Natural killer cell (primary cell): ENCODE measurements at regions not wholly inside any gene's neighbourhood (a gene's known extent, or its start where the extent isn't known, plus 50 kb on each side); places are given as distances from the start of the nearest gene placed in this dataset.

Source experiments
- ATAC-seq, 3 donors: fragments of 150-1000 bp in 2 of 3; fragments of 200-7000 bp in 1 of 3; cut with Tn5 transposase; 1 replicate in 1 of 3; 2 replicates in 2 of 3; pipeline ENCODE4 v1.10.0; 2021; ENCODE audit warnings: mild to moderate bottlenecking in 2 of 3, moderate library complexity in 2 of 3
- DNase-seq, 2 donors: peaks; one replicate each; pipeline versions ENCODE4 v3.0.0 to v3.0.0-alpha.2; 2013 to 2021; ENCODE audit warnings: mixed read lengths in 1 of 2
- H3K27ac ChIP-seq: one replicate; pipeline ENCODE4 v1.5.1; 2013; ENCODE audit warnings: mild to moderate bottlenecking, low read length
- H3K27me3 ChIP-seq: one replicate; pipeline ENCODE4 v1.6.1; 2013; ENCODE audit warnings: low read length; ENCODE audit not compliant: control insufficient read depth, insufficient read depth
- H3K36me3 ChIP-seq: one replicate; pipeline ENCODE4 v1.6.1; 2013; ENCODE audit warnings: low read length; ENCODE audit not compliant: control insufficient read depth, insufficient read depth
- H3K4me1 ChIP-seq: one replicate; pipeline ENCODE4 v1.6.1; 2013; ENCODE audit warnings: low read length; ENCODE audit not compliant: control insufficient read depth, insufficient read depth
- H3K4me3 ChIP-seq: one replicate; pipeline ENCODE4 v1.5.1; 2013; ENCODE audit warnings: low read length
- H3K9me3 ChIP-seq: one replicate; pipeline ENCODE4 v1.6.1; 2013; ENCODE audit warnings: low read length; ENCODE audit not compliant: control insufficient read depth, insufficient read depth
- H3K27ac Mint-ChIP-seq, 2 donors: one replicate each; pipeline ENCODE4 v1.8.0; 2022; ENCODE audit warnings: mild to moderate bottlenecking in 2 of 2, mixed read lengths in 2 of 2, moderate library complexity in 1 of 2
- H3K27me3 Mint-ChIP-seq, 2 donors: one replicate each; pipeline ENCODE4 v1.8.0; 2022; ENCODE audit warnings: low read depth in 2 of 2, mixed read lengths in 2 of 2
- H3K36me3 Mint-ChIP-seq: one replicate; pipeline ENCODE4 v1.8.0; 2022; ENCODE audit warnings: mixed read lengths
- H3K4me1 Mint-ChIP-seq, 2 donors: one replicate each; pipeline ENCODE4 v1.8.0; 2022; ENCODE audit warnings: mixed read lengths in 2 of 2
- H3K4me3 Mint-ChIP-seq: one replicate; pipeline ENCODE4 v1.8.0; 2022; ENCODE audit warnings: mild to moderate bottlenecking, moderate library complexity, mixed read lengths
- H3K9me3 Mint-ChIP-seq, 2 donors: one replicate each; pipeline ENCODE4 v1.8.0; 2022; ENCODE audit warnings: mixed read lengths in 2 of 2
- WGBS: methylation state at CpG from one replicate; pipeline ENCODE4 v1.1.7; 2013; ENCODE audit warnings: missing lambda C conversion rate; ENCODE audit not compliant: insufficient coverage; 5-methylcytosine and 5-hydroxymethylcytosine counted together
- intact Hi-C: fragments of 100-400 bp; cut with micrococcal nuclease; formaldehyde crosslinking; loops from one replicate; pipeline ENCODE4 v1.14.2; 2022
- TF ChIP-seq, protein P1 (sequence below): fragments of 200-600 bp; IDR thresholded peaks from one replicate; pipeline ENCODE4 v1.8.0; 2022; ENCODE audit warnings: antibody characterized with exemption

- DNase-seq (no peak), ATAC-seq (no peak)
- H3K27ac ChIP-seq: no peak overlapping the region
- H3K9me3 ChIP-seq: no peaks in the 10 kb centered on the region
- TF ChIP-seq, protein P1, sequence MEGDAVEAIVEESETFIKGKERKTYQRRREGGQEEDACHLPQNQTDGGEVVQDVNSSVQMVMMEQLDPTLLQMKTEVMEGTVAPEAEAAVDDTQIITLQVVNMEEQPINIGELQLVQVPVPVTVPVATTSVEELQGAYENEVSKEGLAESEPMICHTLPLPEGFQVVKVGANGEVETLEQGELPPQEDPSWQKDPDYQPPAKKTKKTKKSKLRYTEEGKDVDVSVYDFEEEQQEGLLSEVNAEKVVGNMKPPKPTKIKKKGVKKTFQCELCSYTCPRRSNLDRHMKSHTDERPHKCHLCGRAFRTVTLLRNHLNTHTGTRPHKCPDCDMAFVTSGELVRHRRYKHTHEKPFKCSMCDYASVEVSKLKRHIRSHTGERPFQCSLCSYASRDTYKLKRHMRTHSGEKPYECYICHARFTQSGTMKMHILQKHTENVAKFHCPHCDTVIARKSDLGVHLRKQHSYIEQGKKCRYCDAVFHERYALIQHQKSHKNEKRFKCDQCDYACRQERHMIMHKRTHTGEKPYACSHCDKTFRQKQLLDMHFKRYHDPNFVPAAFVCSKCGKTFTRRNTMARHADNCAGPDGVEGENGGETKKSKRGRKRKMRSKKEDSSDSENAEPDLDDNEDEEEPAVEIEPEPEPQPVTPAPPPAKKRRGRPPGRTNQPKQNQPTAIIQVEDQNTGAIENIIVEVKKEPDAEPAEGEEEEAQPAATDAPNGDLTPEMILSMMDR: no peak
- intact Hi-C loops: no loop called here
- peaks cover 10 to 14% of the 10 kb centered on the region in 2 donors for H3K9me3 Mint-ChIP-seq
- no peaks in the 10 kb centered on the region for H3K27me3 ChIP-seq
- no CpG with 5 or more reads among the region's 3 CpGs for WGBS
- no peaks in the 10 kb centered on the region for H3K4me1 Mint-ChIP-seq
- no peaks in the 10 kb centered on the region for H3K4me1 ChIP-seq
- no peak overlapping the region for H3K27ac Mint-ChIP-seq
- no peaks in the 10 kb centered on the region for H3K27me3 Mint-ChIP-seq
- H3K4me3 Mint-ChIP-seq: no peak overlapping the region
- H3K4me3 ChIP-seq: no peak overlapping the region
- no peaks in the 10 kb centered on the region for H3K36me3 ChIP-seq
- peaks cover 8% of the 10 kb centered on the region for H3K36me3 Mint-ChIP-seq
Measured at GRCh38 chr15:97036301-97036700, 705.8 kb downstream of the NR2F2 start.

GRCh38 chr15:97037080-97037479 lies 706.6 kb downstream of the NR2F2 start:
- DNase-seq: no peak
- Histone ChIP-seq H3K4me3 (no peak overlapping the region), H3K4me1 (no peaks in the 10 kb centered on the region), H3K27me3 (no peaks in the 10 kb centered on the region), H3K27ac (no peak overlapping the region), H3K9me3 (no peaks in the 10 kb centered on the region), H3K36me3 (no peaks in the 10 kb centered on the region)
- Mint-ChIP-seq H3K4me1 (no peaks in the 10 kb centered on the region), H3K9me3 (peaks cover 10 to 11% of the 10 kb centered on the region in 2 donors), H3K4me3 (no peak overlapping the region), H3K27ac (no peak overlapping the region), H3K36me3 (peaks cover 8% of the 10 kb centered on the region), H3K27me3 (no peaks in the 10 kb centered on the region)
- no peak for ATAC-seq
- 63% methylated on average over 1 of the region's 1 CpG for WGBS
- intact Hi-C loops: no loop called here
- TF ChIP-seq, protein P1: no peak

DNA sequence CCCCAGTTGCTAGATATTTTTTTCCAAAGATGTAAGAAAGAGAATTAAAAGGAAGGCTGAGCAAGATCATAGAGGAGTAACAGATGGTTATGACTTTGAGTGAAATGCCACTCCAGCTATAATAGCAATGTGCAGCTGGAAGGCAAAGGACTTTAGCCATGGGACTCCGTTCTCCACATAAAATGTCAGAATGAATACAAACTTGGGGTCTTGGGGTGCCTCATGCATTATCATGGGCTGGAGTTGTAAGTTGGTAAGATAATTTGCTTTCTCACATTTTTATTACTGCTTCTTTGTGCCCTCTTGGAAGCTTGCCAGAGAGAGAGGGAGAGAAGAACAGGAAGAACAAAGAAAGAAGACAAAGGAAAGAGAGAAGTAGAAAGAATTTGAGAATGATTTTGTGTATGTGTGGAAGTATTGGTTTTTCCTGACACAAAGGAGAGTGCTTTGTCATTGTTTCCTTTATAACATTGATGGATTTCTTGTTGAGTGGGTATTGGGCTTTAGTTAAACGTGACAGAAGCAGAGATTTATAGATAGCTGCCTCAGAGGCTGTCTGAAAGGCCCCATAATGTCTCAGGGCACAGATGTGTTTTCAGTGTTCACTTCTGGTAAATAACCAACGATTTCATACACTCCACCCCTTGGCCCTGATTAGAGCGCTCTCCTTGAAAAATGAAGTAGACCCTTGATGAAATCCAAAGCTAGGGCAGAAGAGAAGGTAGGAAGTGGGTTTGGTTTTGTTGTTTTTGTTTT lies 715.3 kb downstream of the NR2F2 start:
- H3K36me3 Mint-ChIP-seq: no peaks in the 10 kb centered on the region
- DNase-seq (no peak), ATAC-seq (no peak)
- Histone ChIP-seq H3K27ac (no peak overlapping the region), H3K36me3 (no peaks in the 10 kb centered on the region), H3K9me3 (no peaks in the 10 kb centered on the region), H3K27me3 (no peaks in the 10 kb centered on the region), H3K4me3 (no peak overlapping the region), H3K4me1 (no peaks in the 10 kb centered on the region)
- H3K27me3 Mint-ChIP-seq: no peaks in the 10 kb centered on the region
- 39% methylated on average over 2 of the region's 4 CpGs for WGBS
- intact Hi-C loops: no loop called here
- TF ChIP-seq, protein P1: no peak
- no peak overlapping the region for H3K27ac Mint-ChIP-seq
- peaks cover 0 to 4% of the 10 kb centered on the region in 2 donors for H3K9me3 Mint-ChIP-seq
- H3K4me1 Mint-ChIP-seq: no peaks in the 10 kb centered on the region
- no peak overlapping the region for H3K4me3 Mint-ChIP-seq

GRCh38 chr15:97052513-97052912 lies 722.0 kb downstream of the NR2F2 start:
- Mint-ChIP-seq H3K4me3 (no peak overlapping the region), H3K27me3 (no peaks in the 10 kb centered on the region), H3K4me1 (no peaks in the 10 kb centered on the region), H3K36me3 (no peaks in the 10 kb centered on the region), H3K27ac (no peak overlapping the region), H3K9me3 (no peaks in the 10 kb centered on the region)
- intact Hi-C loops: no loop called here
- no peak overlapping the region for H3K4me3 ChIP-seq
- H3K27me3 ChIP-seq: no peaks in the 10 kb centered on the region
- H3K4me1 ChIP-seq: no peaks in the 10 kb centered on the region
- H3K27ac ChIP-seq: no peak overlapping the region
- TF ChIP-seq, protein P1: no peak
- 100% methylated on average over 1 of the region's 3 CpGs for WGBS
- ATAC-seq: no peak
- H3K9me3 ChIP-seq: no peaks in the 10 kb centered on the region
- H3K36me3 ChIP-seq: no peaks in the 10 kb centered on the region
- DNase-seq: no peak
